ENCODE measurements at regions not wholly inside any gene's neighbourhood (a gene's known extent, or its start where the extent isn't known, plus 50 kb on each side); places are given as distances from the start of the nearest gene placed in this dataset.

DNA sequence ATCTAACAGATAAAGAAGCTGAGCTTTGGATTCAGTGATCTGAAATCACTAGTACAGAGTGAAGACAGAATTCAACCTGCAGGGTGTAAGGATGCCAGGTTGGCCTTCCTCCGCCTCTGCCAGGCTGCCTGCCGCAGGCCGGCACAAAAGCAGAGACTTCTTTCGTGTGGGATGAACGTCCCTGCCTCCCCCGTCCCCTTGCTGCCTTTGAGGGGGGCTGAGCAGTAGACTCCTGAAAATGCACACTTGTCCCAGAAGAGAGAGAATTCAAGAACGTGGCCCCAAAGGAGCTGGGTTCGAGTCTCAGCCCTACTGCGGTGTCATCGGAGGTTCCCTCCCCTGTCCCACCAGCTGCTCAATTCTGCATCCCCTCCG lies 154.3 kb downstream of the BCL11B start:
- TF ChIP-seq, protein P1, sequence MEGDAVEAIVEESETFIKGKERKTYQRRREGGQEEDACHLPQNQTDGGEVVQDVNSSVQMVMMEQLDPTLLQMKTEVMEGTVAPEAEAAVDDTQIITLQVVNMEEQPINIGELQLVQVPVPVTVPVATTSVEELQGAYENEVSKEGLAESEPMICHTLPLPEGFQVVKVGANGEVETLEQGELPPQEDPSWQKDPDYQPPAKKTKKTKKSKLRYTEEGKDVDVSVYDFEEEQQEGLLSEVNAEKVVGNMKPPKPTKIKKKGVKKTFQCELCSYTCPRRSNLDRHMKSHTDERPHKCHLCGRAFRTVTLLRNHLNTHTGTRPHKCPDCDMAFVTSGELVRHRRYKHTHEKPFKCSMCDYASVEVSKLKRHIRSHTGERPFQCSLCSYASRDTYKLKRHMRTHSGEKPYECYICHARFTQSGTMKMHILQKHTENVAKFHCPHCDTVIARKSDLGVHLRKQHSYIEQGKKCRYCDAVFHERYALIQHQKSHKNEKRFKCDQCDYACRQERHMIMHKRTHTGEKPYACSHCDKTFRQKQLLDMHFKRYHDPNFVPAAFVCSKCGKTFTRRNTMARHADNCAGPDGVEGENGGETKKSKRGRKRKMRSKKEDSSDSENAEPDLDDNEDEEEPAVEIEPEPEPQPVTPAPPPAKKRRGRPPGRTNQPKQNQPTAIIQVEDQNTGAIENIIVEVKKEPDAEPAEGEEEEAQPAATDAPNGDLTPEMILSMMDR (IDR thresholded peaks at IDR 0.05) = no peak
- TF ChIP-seq POLR2A (IDR thresholded peaks at IDR 0.05) = no peak
- TF ChIP-seq EP300 (IDR thresholded peaks at IDR 0.05) = no peak
